ENCODE measurements at regions not wholly inside any gene's neighbourhood (a gene's known extent, or its start where the extent isn't known, plus 50 kb on each side); places are given as distances from the start of the nearest gene placed in this dataset.

GRCh38 chr18:10247021-10247741, 207.3 kb upstream of the APCDD1 start:
- no peak overlapping the region for H3K56ac ChIP-seq (ENCODE audit: insufficient read length, low read depth, low read length)
- no CpG with 5 or more reads among the region's 21 CpGs for WGBS (ENCODE audit: extremely low coverage, insufficient read length, low lambda C conversion rate)
- H3K27me3 ChIP-seq (ENCODE audit: insufficient read depth, low read length) = no peaks in the 10 kb centered on the region
- H2BK120ac ChIP-seq (ENCODE audit: low read depth, low read length, poor library complexity, severe bottlenecking) = no peak overlapping the region
- H3K14ac ChIP-seq (ENCODE audit: insufficient read depth, low read length) = no peak overlapping the region; the same call in 1 of the 2 replicates
- Mint-ChIP-seq H3K36me3 (ENCODE audit: insufficient read depth in 1 of 3, low read depth in 3 of 3) (no peaks in the 10 kb centered on the region), H3K4me1 (peaks cover 0 to 27% of the 10 kb centered on the region in 2 experiments; a peak in 3 of 4 replicates), H3K4me3 (no peak overlapping the region), H3K27me3 (ENCODE audit: low read depth) (peaks cover 3% of the 10 kb centered on the region; the same call in 1 of the 2 replicates), H3K27ac (no peak overlapping the region), H3K9me3 (no peaks in the 10 kb centered on the region; a peak in 2 of 5 replicates)
- H3K9me3 ChIP-seq (ENCODE audit: control insufficient read depth, low read depth, low read length) = no peaks in the 10 kb centered on the region
- DNase-seq = no peak
- no peak overlapping the region for H2AK5ac ChIP-seq (ENCODE audit: insufficient read length, low read length)
- H3K79me1 ChIP-seq (ENCODE audit: insufficient read depth, low read depth, low read length, poor library complexity, severe bottlenecking) = no peaks in the 10 kb centered on the region
- H4K8ac ChIP-seq (replicated peaks; ENCODE audit: insufficient read length, low read depth, low read length) = no peak overlapping the region
- H2AFZ ChIP-seq (ENCODE audit: low read length) = no peak overlapping the region
- H3K4ac ChIP-seq (ENCODE audit: low read depth, low read length) = no peak overlapping the region
- H2BK5ac ChIP-seq (ENCODE audit: insufficient read length, low read length) = no peak overlapping the region
- H3K23me2 ChIP-seq (ENCODE audit: insufficient read length, low read depth, low read length, poor library complexity, severe bottlenecking) = no peaks in the 10 kb centered on the region
- no peaks in the 10 kb centered on the region for H4K20me1 ChIP-seq (ENCODE audit: control insufficient read depth, insufficient read depth, insufficient read length)
- no peak for TF ChIP-seq CTCF (conservative IDR thresholded peaks at IDR 0.05)
- H3K23ac ChIP-seq (ENCODE audit: insufficient read length, low read depth, low read length) = no peak overlapping the region
- no peak overlapping the region for H4K91ac ChIP-seq (ENCODE audit: insufficient read length, low read depth, low read length)
- no peak overlapping the region for H3K4me2 ChIP-seq (ENCODE audit: insufficient read depth, insufficient read length, low read length)
- no peak overlapping the region for H3K9ac ChIP-seq (ENCODE audit: extremely low read depth, insufficient read length, low read length)
- no peak overlapping the region for H2BK15ac ChIP-seq (ENCODE audit: low read depth, low read length)
- H2BK12ac ChIP-seq (ENCODE audit: insufficient read length, low read depth, low read length) = no peak overlapping the region
- H4K5ac ChIP-seq (ENCODE audit: insufficient read length, low read depth, low read length) = no peak overlapping the region
- no peaks in the 10 kb centered on the region for H3K79me2 ChIP-seq (ENCODE audit: insufficient read depth, low read length)
- no peak overlapping the region for H3K18ac ChIP-seq (ENCODE audit: insufficient read length, low read depth, low read length)
- H3T11ph ChIP-seq (ENCODE audit: low read length) = no peak overlapping the region
- H3K4me1 ChIP-seq (ENCODE audit: insufficient read depth, low read length) = no peaks in the 10 kb centered on the region
- H3K27ac ChIP-seq (ENCODE audit: insufficient read length, low read depth, low read length) = no peak overlapping the region
- H2BK20ac ChIP-seq (ENCODE audit: low read depth, low read length, poor library complexity, severe bottlenecking) = no peak overlapping the region

Measured in H9 (cell line).